Stomach (tissue), 4 donors: ENCODE measurements at regions not wholly inside any gene's neighbourhood (a gene's known extent, or its start where the extent isn't known, plus 50 kb on each side); places are given as distances from the start of the nearest gene placed in this dataset.

Source experiments
- CTCF ChIP-seq, 7 experiments: fragments of 450-650 bp in 4 of 7; fragments of 200-600 bp in 3 of 7; sonication (generic) in 3 of 7; IDR thresholded peaks; one replicate each; pipeline ENCODE4 v1.5.1; 2016 to 2019; ENCODE audit warnings: antibody characterized with exemption in 7 of 7, control low read depth in 2 of 7, mild to moderate bottlenecking in 1 of 7
- POLR2A ChIP-seq, 4 donors: fragments of 450-650 bp; IDR thresholded peaks; one replicate each; pipeline ENCODE4 v1.6.1; 2016; ENCODE audit warnings: antibody characterized with exemption in 4 of 4, control low read depth in 2 of 4, mild to moderate bottlenecking in 1 of 4, moderate library complexity in 1 of 4
- POLR2AphosphoS5 ChIP-seq, 3 donors: sonication (generic); formaldehyde crosslinking; IDR thresholded peaks; one replicate each; pipeline ENCODE4 v1.6.1; 2016; ENCODE audit warnings: antibody characterized with exemption in 3 of 3

GRCh38 chr2:136373029-136373428 lies 255.1 kb upstream of the CXCR4 start:
- TF ChIP-seq CTCF (IDR thresholded peaks at IDR 0.05), result no peak
- no peak for TF ChIP-seq POLR2A (IDR thresholded peaks at IDR 0.05)
- TF ChIP-seq POLR2AphosphoS5 (IDR thresholded peaks at IDR 0.05), result no peak
